Neural cell (in vitro differentiated cells): ENCODE measurements at regions not wholly inside any gene's neighbourhood (a gene's known extent, or its start where the extent isn't known, plus 50 kb on each side); places are given as distances from the start of the nearest gene placed in this dataset.

Experiments used
- EP300 ChIP-seq: fragments of 450-650 bp; conservative IDR thresholded peaks from 2 replicates; pipeline ENCODE4 v1.6.1; 2014; ENCODE audit warnings: antibody characterized with exemption, mild to moderate bottlenecking, moderate library complexity; ENCODE audit not compliant: poor library complexity, severe bottlenecking
- EZH2 ChIP-seq: fragments of 200-600, 300-800 bp; shearing (Covaris generic), sonication (generic); IDR thresholded peaks from 2 replicates; pipeline ENCODE4 v1.6.1; 2014; ENCODE audit warnings: antibody characterized with exemption, low read length, borderline replicate concordance, mild to moderate bottlenecking; ENCODE audit not compliant: insufficient read depth, poor library complexity, severe bottlenecking
- POLR2AphosphoS5 ChIP-seq: IDR thresholded peaks from 2 replicates; pipeline ENCODE4 v1.6.1; 2012
- RAD21 ChIP-seq: fragments of 450-650 bp; conservative IDR thresholded peaks from 2 replicates; pipeline ENCODE4 v1.6.1; 2014; ENCODE audit warnings: antibody characterized with exemption, mild to moderate bottlenecking, moderate library complexity
- TF ChIP-seq, protein P1 (sequence below): fragments of 450-650 bp; IDR thresholded peaks from 2 replicates; pipeline ENCODE4 v1.5.1; 2014; ENCODE audit warnings: antibody characterized with exemption, mild to moderate bottlenecking, moderate library complexity; ENCODE audit not compliant: poor library complexity, severe bottlenecking

DNA sequence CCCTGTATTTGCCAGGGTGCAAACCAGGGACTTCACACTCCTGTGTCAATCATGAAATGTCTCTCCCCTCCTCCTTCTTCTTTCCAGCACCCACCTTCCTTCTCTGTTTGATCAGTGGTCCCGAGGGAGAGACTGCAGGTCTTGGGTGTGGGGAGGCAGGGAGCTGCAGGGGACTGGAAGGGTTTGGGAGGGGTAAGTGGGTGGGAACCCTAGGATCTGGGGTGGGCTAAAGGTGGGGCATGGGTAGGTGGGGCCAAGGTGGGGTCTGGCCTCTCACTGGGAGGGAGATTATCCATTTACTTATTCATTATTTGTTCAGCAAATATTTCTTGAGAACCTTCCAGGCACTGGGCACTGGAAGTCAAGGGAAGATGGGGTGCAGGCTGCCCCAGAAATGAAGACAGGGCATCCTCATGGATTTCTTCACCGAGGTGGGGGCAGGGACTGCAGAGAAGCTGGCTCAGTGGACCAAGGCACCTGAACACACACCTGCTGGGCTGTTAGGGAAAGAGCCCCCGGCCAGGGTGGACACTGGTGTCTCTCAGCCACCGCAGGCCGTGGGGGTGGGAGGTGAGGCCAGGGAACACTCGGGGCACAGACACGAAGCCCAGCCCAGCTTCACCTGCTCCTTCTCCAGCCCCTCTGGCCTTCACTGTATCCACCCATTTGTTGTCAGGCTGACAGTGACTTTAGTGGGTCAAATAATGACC, 193.9 kb upstream of the C1orf174 start:
- TF ChIP-seq, protein P1, sequence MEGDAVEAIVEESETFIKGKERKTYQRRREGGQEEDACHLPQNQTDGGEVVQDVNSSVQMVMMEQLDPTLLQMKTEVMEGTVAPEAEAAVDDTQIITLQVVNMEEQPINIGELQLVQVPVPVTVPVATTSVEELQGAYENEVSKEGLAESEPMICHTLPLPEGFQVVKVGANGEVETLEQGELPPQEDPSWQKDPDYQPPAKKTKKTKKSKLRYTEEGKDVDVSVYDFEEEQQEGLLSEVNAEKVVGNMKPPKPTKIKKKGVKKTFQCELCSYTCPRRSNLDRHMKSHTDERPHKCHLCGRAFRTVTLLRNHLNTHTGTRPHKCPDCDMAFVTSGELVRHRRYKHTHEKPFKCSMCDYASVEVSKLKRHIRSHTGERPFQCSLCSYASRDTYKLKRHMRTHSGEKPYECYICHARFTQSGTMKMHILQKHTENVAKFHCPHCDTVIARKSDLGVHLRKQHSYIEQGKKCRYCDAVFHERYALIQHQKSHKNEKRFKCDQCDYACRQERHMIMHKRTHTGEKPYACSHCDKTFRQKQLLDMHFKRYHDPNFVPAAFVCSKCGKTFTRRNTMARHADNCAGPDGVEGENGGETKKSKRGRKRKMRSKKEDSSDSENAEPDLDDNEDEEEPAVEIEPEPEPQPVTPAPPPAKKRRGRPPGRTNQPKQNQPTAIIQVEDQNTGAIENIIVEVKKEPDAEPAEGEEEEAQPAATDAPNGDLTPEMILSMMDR: no peak
- TF ChIP-seq POLR2AphosphoS5: no peak
- TF ChIP-seq EZH2: no peak
- no peak for TF ChIP-seq EP300
- no peak for TF ChIP-seq RAD21
